Smooth muscle cell (in vitro differentiated cells): ENCODE measurements at regions not wholly inside any gene's neighbourhood (a gene's known extent, or its start where the extent isn't known, plus 50 kb on each side); places are given as distances from the start of the nearest gene placed in this dataset.
A peak's percentile ranks its signal among the peaks of the same experiment; 100 is the strongest.

ENCODE experiments used
- DNase-seq: peaks from one replicate; lab custom pipeline; 2025; ENCODE audit not compliant: unreplicated experiment; lab: John Stamatoyannopoulos, UW
- H2AFZ ChIP-seq: fragments of 200-600 bp; sonication (generic); 2 replicates; pipeline ENCODE4 v1.6.0; 2016; ENCODE audit warnings: antibody characterized with exemption, low read depth, mild to moderate bottlenecking
- H3F3A ChIP-seq: fragments of 200-600 bp; sonication (generic); 2 replicates; pipeline ENCODE4 v1.6.0; 2017; ENCODE audit warnings: antibody characterized with exemption, low read depth
- H3K27ac ChIP-seq: fragments of 200-600 bp; sonication (generic); 2 replicates; pipeline ENCODE4 v1.5.1; 2016; ENCODE audit warnings: low read depth, mild to moderate bottlenecking
- H3K27me3 ChIP-seq: fragments of 200-600 bp; sonication (generic); 2 replicates; pipeline ENCODE4 v1.6.1; 2016; ENCODE audit warnings: low read depth, mild to moderate bottlenecking
- H3K36me3 ChIP-seq: fragments of 200-600 bp; sonication (generic); 2 replicates; pipeline ENCODE4 v1.5.1; 2016; ENCODE audit warnings: low read depth
- H3K4me1 ChIP-seq: fragments of 200-600 bp; sonication (generic); 2 replicates; pipeline ENCODE4 v1.5.1; 2016; ENCODE audit warnings: low read depth
- H3K4me2 ChIP-seq: fragments of 200-600 bp; sonication (generic); 2 replicates; pipeline ENCODE4 v1.6.0; 2016; ENCODE audit warnings: mild to moderate bottlenecking
- H3K4me3 ChIP-seq: fragments of 200-600 bp; sonication (generic); 2 replicates; pipeline ENCODE4 v1.5.1; 2016; ENCODE audit warnings: mild to moderate bottlenecking
- H3K79me2 ChIP-seq: fragments of 200-600 bp; sonication (generic); 2 replicates; pipeline ENCODE4 v1.6.0; 2016; ENCODE audit warnings: low read depth, mild to moderate bottlenecking
- H3K9ac ChIP-seq: fragments of 200-600 bp; sonication (generic); 2 replicates; pipeline ENCODE4 v1.6.0; 2016; ENCODE audit warnings: low read depth
- H3K9me3 ChIP-seq: fragments of 200-600 bp; sonication (generic); replicated peaks from 2 replicates; pipeline ENCODE4 v1.5.1; 2016; ENCODE audit warnings: low read depth
- H4K20me1 ChIP-seq: fragments of 200-600 bp; sonication (generic); 2 replicates; pipeline ENCODE4 v1.6.0; 2016; ENCODE audit warnings: low read depth
- CTCF ChIP-seq: fragments of 200-600 bp; sonication (generic); IDR thresholded peaks from 2 replicates; pipeline ENCODE4 v1.5.1; 2017; ENCODE audit warnings: borderline replicate concordance, mild to moderate bottlenecking, antibody characterized with exemption; ENCODE audit not compliant: insufficient read depth, poor library complexity, severe bottlenecking
- WGBS: methylation state at CpG from one replicate; pipeline ENCODE4 v1.1.7; 2016; ENCODE audit warnings: low lambda C conversion rate; 5-methylcytosine and 5-hydroxymethylcytosine counted together

DNA sequence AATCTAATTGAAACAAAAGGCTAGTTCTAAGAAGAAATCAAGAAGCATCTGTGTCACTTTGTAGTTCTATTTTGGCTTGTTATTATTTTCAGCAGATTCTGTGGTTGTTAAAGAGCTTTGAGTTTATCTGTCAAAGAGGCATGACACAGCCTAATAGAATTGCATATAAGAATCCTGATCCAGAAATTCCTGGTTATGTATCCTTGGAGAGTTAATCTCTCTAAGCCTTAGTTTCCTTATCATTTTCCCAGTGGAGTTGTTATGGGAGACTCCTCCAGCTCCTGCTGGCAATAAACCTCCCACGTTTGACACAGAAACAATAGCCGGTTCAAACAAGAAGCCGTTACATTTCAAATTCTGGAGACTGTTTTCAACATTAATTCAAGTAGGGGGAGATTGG lies 288.3 kb downstream of the SDHAF3 start:
- Histone ChIP-seq H3K4me2 (peak overlapping the region; percentile 70), H3K27ac (peak overlapping the region; percentile 16), H4K20me1 (no peaks in the 10 kb centered on the region), H3F3A (no peaks in the 10 kb centered on the region), H3K9ac (no peak overlapping the region), H3K36me3 (no peaks in the 10 kb centered on the region), H3K79me2 (no peaks in the 10 kb centered on the region), H3K4me3 (no peak overlapping the region), H3K4me1 (peaks cover 9% of the 10 kb centered on the region), H2AFZ (no peak overlapping the region), H3K27me3 (peaks cover 7% of the 10 kb centered on the region), H3K9me3 (no peaks in the 10 kb centered on the region)
- DNase-seq: no peak
- WGBS: 21% methylated on average over 3 of the region's 3 CpGs
- TF ChIP-seq CTCF: no peak

DNA sequence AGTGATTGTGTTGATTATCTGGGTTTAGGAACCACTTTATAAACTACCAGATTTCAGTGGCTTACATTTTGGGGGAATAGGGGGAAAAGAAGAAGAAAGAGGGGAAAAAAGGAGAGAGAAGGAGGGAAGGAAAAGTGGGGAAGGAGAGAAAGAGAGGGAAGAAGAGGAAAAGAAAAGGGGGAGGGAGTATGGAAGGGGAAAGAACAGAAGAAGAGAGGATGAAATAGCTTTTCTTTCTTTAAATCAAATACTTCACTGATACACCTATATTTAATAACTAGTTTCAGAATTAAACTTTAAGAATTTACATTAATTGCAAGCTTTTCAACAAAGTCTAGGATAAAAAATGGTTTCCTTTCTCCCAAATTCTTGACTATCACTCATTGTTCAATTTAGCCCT lies 289.6 kb downstream of the SDHAF3 start:
- H3K79me2 ChIP-seq: no peaks in the 10 kb centered on the region
- H3K27me3 ChIP-seq: peaks cover 7% of the 10 kb centered on the region
- H3F3A ChIP-seq: no peaks in the 10 kb centered on the region
- H3K9me3 ChIP-seq: no peaks in the 10 kb centered on the region
- no peak overlapping the region for H3K4me2 ChIP-seq
- H3K4me1 ChIP-seq: peaks cover 9% of the 10 kb centered on the region
- no peak overlapping the region for H2AFZ ChIP-seq
- no peak overlapping the region for H3K9ac ChIP-seq
- H3K36me3 ChIP-seq: no peaks in the 10 kb centered on the region
- TF ChIP-seq CTCF: no peak
- H4K20me1 ChIP-seq: no peaks in the 10 kb centered on the region
- no peak for DNase-seq
- H3K27ac ChIP-seq: no peak overlapping the region
- H3K4me3 ChIP-seq: no peak overlapping the region

GRCh38 chr7:97409346-97409745 lies 291.8 kb downstream of the SDHAF3 start:
- H3K27ac ChIP-seq: no peak overlapping the region
- peaks cover 9% of the 10 kb centered on the region for H3K4me1 ChIP-seq
- no peaks in the 10 kb centered on the region for H3K27me3 ChIP-seq
- H3F3A ChIP-seq: no peaks in the 10 kb centered on the region
- H3K9ac ChIP-seq: no peak overlapping the region
- no peak overlapping the region for H3K4me3 ChIP-seq
- H3K4me2 ChIP-seq: no peak overlapping the region
- no peaks in the 10 kb centered on the region for H3K79me2 ChIP-seq
- no peak overlapping the region for H2AFZ ChIP-seq
- 91% methylated on average over 2 of the region's 2 CpGs for WGBS
- no peak for TF ChIP-seq CTCF
- no peaks in the 10 kb centered on the region for H4K20me1 ChIP-seq
- H3K36me3 ChIP-seq: no peaks in the 10 kb centered on the region
- DNase-seq: no peak
- no peaks in the 10 kb centered on the region for H3K9me3 ChIP-seq

DNA sequence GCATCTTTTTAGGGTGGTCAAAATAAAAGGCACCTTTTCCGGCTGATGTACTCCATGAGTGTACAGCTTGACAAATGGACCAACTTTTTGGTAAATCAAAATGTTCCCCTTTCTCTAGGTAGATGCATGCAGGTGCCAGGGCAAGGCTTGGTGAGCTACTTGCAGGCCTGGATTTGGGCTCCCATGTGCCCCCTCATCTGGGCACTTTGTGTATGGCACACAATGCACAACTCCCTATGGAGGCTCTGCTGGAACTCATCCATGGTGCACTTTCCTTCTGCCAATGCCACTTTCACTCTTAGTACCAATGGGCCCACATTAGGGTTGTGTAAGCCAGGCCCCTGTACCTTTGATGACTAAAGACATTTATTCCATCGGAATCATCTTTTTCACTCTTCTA lies 300.8 kb downstream of the SDHAF3 start:
- no peak for TF ChIP-seq CTCF
- no peaks in the 10 kb centered on the region for H4K20me1 ChIP-seq
- H3F3A ChIP-seq: no peaks in the 10 kb centered on the region
- H2AFZ ChIP-seq: no peak overlapping the region
- H3K27me3 ChIP-seq: no peaks in the 10 kb centered on the region
- no peak overlapping the region for H3K4me2 ChIP-seq
- no peaks in the 10 kb centered on the region for H3K79me2 ChIP-seq
- H3K36me3 ChIP-seq: no peaks in the 10 kb centered on the region
- no peak for DNase-seq
- WGBS: 96% methylated on average over 2 of the region's 2 CpGs
- H3K4me3 ChIP-seq: no peak overlapping the region
- H3K27ac ChIP-seq: no peak overlapping the region
- no peak overlapping the region for H3K9ac ChIP-seq
- H3K9me3 ChIP-seq: no peaks in the 10 kb centered on the region
- H3K4me1 ChIP-seq: no peaks in the 10 kb centered on the region
